ENCODE measurements at regions not wholly inside any gene's neighbourhood (a gene's known extent, or its start where the extent isn't known, plus 50 kb on each side); places are given as distances from the start of the nearest gene placed in this dataset.

GRCh38 chr6:19515939-19516338 is 321.2 kb upstream of the ID4 start:
- TF ChIP-seq CTCF (IDR thresholded peaks at IDR 0.05; ENCODE audit: low read depth, low read length) (no peak), POLR2A (IDR thresholded peaks at IDR 0.05; ENCODE audit: extremely low read depth, insufficient read length) (no peak)
